ENCODE measurements at regions not wholly inside any gene's neighbourhood (a gene's known extent, or its start where the extent isn't known, plus 50 kb on each side); places are given as distances from the start of the nearest gene placed in this dataset.

- ChIA-PET POLR2A (no interaction called here), CTCF (no interaction called here)
- Mint-ChIP-seq H3K36me3 (no peaks in the 10 kb centered on the region), H3K4me3 (no peak overlapping the region), H3K9me3 (peaks cover 10% of the 10 kb centered on the region), H3K27me3 (ENCODE audit: low read depth) (0 out of 2 replicates have a peak, but pooled peaks cover 3% of the 10 kb centered on the region), H3K27ac (no peak overlapping the region), H3K4me1 (no peaks in the 10 kb centered on the region)
- no peak for TF ChIP-seq CTCF (IDR thresholded peaks at IDR 0.05)
- TF ChIP-seq NFYB (CRISPR knock-in tag; conservative IDR thresholded peaks at IDR 0.05; ENCODE audit: low read depth): no peak
- no peak for TF ChIP-seq MLX (CRISPR knock-in tag; IDR thresholded peaks at IDR 0.05)
- DNase-seq (ENCODE audit: low spot score) (no peak), ATAC-seq (no peak)
Measured at GRCh38 chr10:56258378-56258777, 102.7 kb downstream of the ZWINT start.

- no peaks in the 10 kb centered on the region for H3K4me1 Mint-ChIP-seq
- ChIA-PET POLR2A (no interaction called here), CTCF (no interaction called here)
- ATAC-seq: no peak
- H3K9me3 Mint-ChIP-seq: peaks cover 17% of the 10 kb centered on the region
- no peak for TF ChIP-seq ZNF281 (CRISPR knock-in tag; IDR thresholded peaks at IDR 0.05)
- no peak for TF ChIP-seq STAT6 (CRISPR knock-in tag; conservative IDR thresholded peaks at IDR 0.05; ENCODE audit: low read depth)
- no peak for TF ChIP-seq HMGXB4 (CRISPR knock-in tag; IDR thresholded peaks at IDR 0.05)
- TF ChIP-seq AFF4 (CRISPR knock-in tag; IDR thresholded peaks at IDR 0.05; ENCODE audit: borderline replicate concordance): no peak
- no peaks in the 10 kb centered on the region for H3K36me3 Mint-ChIP-seq
- DNase-seq (ENCODE audit: low spot score): no peak
- no peaks in the 10 kb centered on the region for H3K27me3 Mint-ChIP-seq (ENCODE audit: low read depth)
- no peak overlapping the region for H3K4me3 Mint-ChIP-seq
- H3K27ac Mint-ChIP-seq: no peak overlapping the region
Measured at GRCh38 chr10:56255298-56255697, 105.8 kb downstream of the ZWINT start.

GRCh38 chr10:56240471-56240870 is 120.6 kb downstream of the ZWINT start:
- H3K36me3 Mint-ChIP-seq: no peaks in the 10 kb centered on the region
- ATAC-seq (no peak), DNase-seq (ENCODE audit: low spot score) (no peak)
- no peak overlapping the region for H3K4me3 Mint-ChIP-seq
- no peaks in the 10 kb centered on the region; the same call in 1 of the 2 replicates for H3K27me3 Mint-ChIP-seq (ENCODE audit: low read depth)
- H3K27ac Mint-ChIP-seq: no peak overlapping the region
- no peaks in the 10 kb centered on the region for H3K4me1 Mint-ChIP-seq
- CTCF ChIA-PET: no interaction called here
- H3K9me3 Mint-ChIP-seq: no peaks in the 10 kb centered on the region
- POLR2A ChIA-PET: no interaction called here
- TF ChIP-seq ATF2 (CRISPR knock-in tag; IDR thresholded peaks at IDR 0.05; ENCODE audit: borderline replicate concordance, low read depth) (no peak), KAT7 (CRISPR knock-in tag; IDR thresholded peaks at IDR 0.05; ENCODE audit: borderline replicate concordance) (no peak), TEAD1 (CRISPR knock-in tag; IDR thresholded peaks at IDR 0.05) (no peak), PREB (CRISPR knock-in tag; IDR thresholded peaks at IDR 0.05; ENCODE audit: borderline replicate concordance) (no peak)

Data from WTC11 (cell line).